GM19468 (cell line): ENCODE measurements at regions not wholly inside any gene's neighbourhood (a gene's known extent, or its start where the extent isn't known, plus 50 kb on each side); places are given as distances from the start of the nearest gene placed in this dataset.
A peak's percentile ranks its signal among the peaks of the same experiment; 100 is the strongest.
"Not testable (repeated sequence)": the region's sequence is repeated elsewhere in the genome, so short reads cannot be mapped to it uniquely, and the experiment has no call there.

Source experiments
- ATAC-seq: cut with Tn5 transposase; IDR thresholded peaks from one replicate; pipeline ENCODE4 v1.9.1; 2021; ENCODE audit warnings: mild to moderate bottlenecking, moderate library complexity, moderate number of reproducible peaks; ENCODE audit not compliant: unreplicated experiment; ENCODE audit errors: extremely low read depth

- no peak for ATAC-seq
These were observed 137.7 kb upstream of the XIRP2 start for GRCh38 chr2:166750624-166751023.

- not testable (repeated sequence) for ATAC-seq
These were observed 144.2 kb upstream of the XIRP2 start for GRCh38 chr2:166744117-166744516.

- ATAC-seq = not testable (repeated sequence)
These were observed 144.8 kb upstream of the XIRP2 start for GRCh38 chr2:166743482-166743881.

GRCh38 chr2:166727095-166727494 is 161.2 kb upstream of the XIRP2 start:
- peak; percentile 98 for ATAC-seq

- ATAC-seq = no peak
These were observed 162.1 kb upstream of the XIRP2 start for GRCh38 chr2:166725927-166726924.

GRCh38 chr2:166716968-166717367 is 171.3 kb upstream of the XIRP2 start:
- no peak for ATAC-seq

- ATAC-seq = no peak
These were observed 188.2 kb upstream of the XIRP2 start for GRCh38 chr2:166700079-166700478.

- ATAC-seq = no peak
These were observed 193.1 kb upstream of the XIRP2 start for GRCh38 chr2:166695154-166695553.

- not testable (repeated sequence) for ATAC-seq
These were observed 192.0 kb upstream of the SCN7A start for GRCh38 chr2:166686057-166686456.

GRCh38 chr2:166677996-166678395 is 183.9 kb upstream of the SCN7A start:
- ATAC-seq = no peak

GRCh38 chr2:166676716-166677115 is 182.7 kb upstream of the SCN7A start:
- ATAC-seq = no peak

- ATAC-seq = no peak
These were observed 181.5 kb upstream of the SCN7A start for GRCh38 chr2:166675553-166675952.

GRCh38 chr2:166673986-166674385 is 179.9 kb upstream of the SCN7A start:
- no peak for ATAC-seq

- no peak for ATAC-seq
These were observed 177.8 kb upstream of the SCN7A start for GRCh38 chr2:166671801-166672200.

- ATAC-seq = no peak
These were observed 177.2 kb upstream of the SCN7A start for GRCh38 chr2:166671235-166671634.

- ATAC-seq = no peak
These were observed 172.2 kb upstream of the SCN7A start for GRCh38 chr2:166665991-166666940.

- no peak for ATAC-seq
These were observed 167.8 kb upstream of the SCN7A start for GRCh38 chr2:166661824-166662223.

GRCh38 chr2:166661391-166661790 is 167.3 kb upstream of the SCN7A start:
- no peak for ATAC-seq

GRCh38 chr2:166658901-166659300 is 164.9 kb upstream of the SCN7A start:
- no peak for ATAC-seq

- ATAC-seq = no peak
These were observed 159.2 kb upstream of the SCN7A start for GRCh38 chr2:166653185-166653813.
